ENCODE measurements at regions not wholly inside any gene's neighbourhood (a gene's known extent, or its start where the extent isn't known, plus 50 kb on each side); places are given as distances from the start of the nearest gene placed in this dataset.
A peak's percentile ranks its signal among the peaks of the same experiment; 100 is the strongest.

GRCh38 chr12:102638777-102639176, 158.4 kb upstream of the IGF1 start:
- Mint-ChIP-seq H3K4me3 (no peak overlapping the region), H3K36me3 (peaks cover 2% of the 10 kb centered on the region), H3K27me3 (ENCODE audit: low read depth) (no peaks in the 10 kb centered on the region), H3K27ac (no peak overlapping the region), H3K9me3 (peaks cover 21% of the 10 kb centered on the region), H3K4me1 (no peaks in the 10 kb centered on the region)
- DNase-seq (ENCODE audit: low spot score in 2 of 2, unreplicated experiment in 2 of 2): no peak
- no peak for TF ChIP-seq CTCF (IDR thresholded peaks at IDR 0.05; ENCODE audit: unreplicated experiment)

GRCh38 chr12:102633981-102634605, 153.7 kb upstream of the IGF1 start:
- Mint-ChIP-seq H3K27me3 (ENCODE audit: low read depth) (no peaks in the 10 kb centered on the region), H3K36me3 (no peaks in the 10 kb centered on the region), H3K9me3 (peaks cover 3% of the 10 kb centered on the region), H3K27ac (peak overlapping the region; percentile 19), H3K4me1 (no peaks in the 10 kb centered on the region), H3K4me3 (no peak overlapping the region)
- DNase-seq (ENCODE audit: low spot score in 2 of 2, unreplicated experiment in 2 of 2): no peak
- no peak for TF ChIP-seq CTCF (IDR thresholded peaks at IDR 0.05; ENCODE audit: unreplicated experiment)

- no peaks in the 10 kb centered on the region for H3K36me3 Mint-ChIP-seq
- no peak for TF ChIP-seq CTCF (IDR thresholded peaks at IDR 0.05; ENCODE audit: unreplicated experiment)
- H3K4me1 Mint-ChIP-seq: no peaks in the 10 kb centered on the region
- H3K4me3 Mint-ChIP-seq: no peak overlapping the region
- peaks cover under 1% of the 10 kb centered on the region for H3K9me3 Mint-ChIP-seq
- H3K27me3 Mint-ChIP-seq (ENCODE audit: low read depth): no peaks in the 10 kb centered on the region
- DNase-seq (ENCODE audit: low spot score in 2 of 2, unreplicated experiment in 2 of 2): no peak
- H3K27ac Mint-ChIP-seq: no peak overlapping the region
Observed at GRCh38 chr12:102631274-102631673, 150.9 kb upstream of the IGF1 start.

- H3K4me1 Mint-ChIP-seq: no peaks in the 10 kb centered on the region
- no peak for TF ChIP-seq CTCF (IDR thresholded peaks at IDR 0.05; ENCODE audit: unreplicated experiment)
- no peak for DNase-seq (ENCODE audit: low spot score in 2 of 2, unreplicated experiment in 2 of 2)
Observed at GRCh38 chr12:102629262-102629888, 149.0 kb upstream of the IGF1 start.

GRCh38 chr12:102625819-102626218, 145.5 kb upstream of the IGF1 start:
- no peak for TF ChIP-seq CTCF (IDR thresholded peaks at IDR 0.05; ENCODE audit: unreplicated experiment)
- Mint-ChIP-seq H3K4me3 (no peak overlapping the region), H3K27ac (no peak overlapping the region), H3K4me1 (no peaks in the 10 kb centered on the region), H3K9me3 (peaks cover 4% of the 10 kb centered on the region), H3K27me3 (ENCODE audit: low read depth) (no peaks in the 10 kb centered on the region), H3K36me3 (peaks cover 2% of the 10 kb centered on the region)
- DNase-seq (ENCODE audit: low spot score in 2 of 2, unreplicated experiment in 2 of 2): no peak

More at GRCh38 chr12:102629262-102629888, 149.0 kb upstream of the IGF1 start:
- Mint-ChIP-seq H3K9me3 (peaks cover 4% of the 10 kb centered on the region), H3K4me3 (no peak overlapping the region), H3K27me3 (ENCODE audit: low read depth) (no peaks in the 10 kb centered on the region), H3K27ac (no peak overlapping the region), H3K36me3 (peaks cover 2% of the 10 kb centered on the region)

Measured in mesothelial cell of epicardium (in vitro differentiated cells).